Skeletal muscle tissue (tissue), 3 donors: ENCODE measurements at regions not wholly inside any gene's neighbourhood (a gene's known extent, or its start where the extent isn't known, plus 50 kb on each side); places are given as distances from the start of the nearest gene placed in this dataset.

Experiments used
- H3K27ac ChIP-seq: one replicate; pipeline ENCODE4 v1.7.0; 2013; ENCODE audit warnings: mild to moderate bottlenecking, low read depth, low read length, inconsistent platforms
- H3K27me3 ChIP-seq, 3 donors: one replicate each; pipeline ENCODE4 v1.7.0; 2013; ENCODE audit warnings: low read length in 3 of 3; ENCODE audit not compliant: control insufficient read depth in 3 of 3, insufficient read depth in 3 of 3
- H3K36me3 ChIP-seq, 3 donors: one replicate each; pipeline ENCODE4 v1.7.0; 2013; ENCODE audit warnings: low read length in 3 of 3; ENCODE audit not compliant: control insufficient read depth in 3 of 3, insufficient read depth in 3 of 3
- H3K4me1 ChIP-seq, 3 donors: one replicate each; pipeline ENCODE4 v1.7.0; 2013; ENCODE audit warnings: low read length in 3 of 3, mild to moderate bottlenecking in 3 of 3; ENCODE audit not compliant: control insufficient read depth in 3 of 3, insufficient read depth in 3 of 3
- H3K4me3 ChIP-seq, 3 donors: one replicate each; pipeline ENCODE4 v1.7.0; 2013; ENCODE audit warnings: low read length in 3 of 3
- H3K9ac ChIP-seq, 3 donors: one replicate each; pipeline ENCODE4 v1.7.0; 2013; ENCODE audit warnings: low read length in 3 of 3, mild to moderate bottlenecking in 3 of 3, moderate library complexity in 2 of 3, low read depth in 1 of 3
- H3K9me3 ChIP-seq, 3 donors: one replicate each; pipeline ENCODE4 v1.7.0; 2013; ENCODE audit warnings: low read length in 3 of 3; ENCODE audit not compliant: control insufficient read depth in 3 of 3
- donor health status: Osteomylitis.

- H3K36me3 ChIP-seq: no peaks in the 10 kb centered on the region
- H3K4me3 ChIP-seq: no peak overlapping the region
- no peak overlapping the region for H3K9ac ChIP-seq
- H3K4me1 ChIP-seq: no peaks in the 10 kb centered on the region
- H3K9me3 ChIP-seq: no peaks in the 10 kb centered on the region
- no peaks in the 10 kb centered on the region for H3K27me3 ChIP-seq
- no peak overlapping the region for H3K27ac ChIP-seq
These were observed 75.4 kb upstream of the SLC25A26 start for GRCh38 chr3:66145408-66145733.

GRCh38 chr3:66144568-66145407 is 76.0 kb upstream of the SLC25A26 start:
- Histone ChIP-seq H3K27ac (no peak overlapping the region), H3K36me3 (no peaks in the 10 kb centered on the region), H3K9ac (no peak overlapping the region), H3K4me1 (no peaks in the 10 kb centered on the region), H3K4me3 (no peak overlapping the region), H3K27me3 (no peaks in the 10 kb centered on the region), H3K9me3 (no peaks in the 10 kb centered on the region)

GRCh38 chr3:66142079-66142478 is 78.7 kb upstream of the SLC25A26 start:
- no peak overlapping the region for H3K4me3 ChIP-seq
- no peaks in the 10 kb centered on the region for H3K4me1 ChIP-seq
- H3K9ac ChIP-seq: no peak overlapping the region
- H3K27ac ChIP-seq: no peak overlapping the region
- no peaks in the 10 kb centered on the region for H3K36me3 ChIP-seq
- no peaks in the 10 kb centered on the region for H3K27me3 ChIP-seq
- H3K9me3 ChIP-seq: no peaks in the 10 kb centered on the region

- H3K9me3 ChIP-seq: no peaks in the 10 kb centered on the region
- H3K27ac ChIP-seq: no peak overlapping the region
These were observed 79.9 kb upstream of the SLC25A26 start for GRCh38 chr3:66140743-66141372.

GRCh38 chr3:66140106-66140505 is 80.7 kb upstream of the SLC25A26 start:
- H3K4me3 ChIP-seq: no peak overlapping the region
- H3K36me3 ChIP-seq: no peaks in the 10 kb centered on the region
- H3K27me3 ChIP-seq: no peaks in the 10 kb centered on the region
- no peaks in the 10 kb centered on the region for H3K9me3 ChIP-seq
- H3K27ac ChIP-seq: no peak overlapping the region
- H3K4me1 ChIP-seq: no peaks in the 10 kb centered on the region
- no peak overlapping the region for H3K9ac ChIP-seq

More at GRCh38 chr3:66140743-66141372, 79.9 kb upstream of the SLC25A26 start:
- H3K9ac ChIP-seq: no peak overlapping the region
- no peaks in the 10 kb centered on the region for H3K36me3 ChIP-seq
- no peaks in the 10 kb centered on the region for H3K27me3 ChIP-seq
- H3K4me3 ChIP-seq: no peak overlapping the region
- H3K4me1 ChIP-seq: no peaks in the 10 kb centered on the region

GRCh38 chr3:66139415-66139814 is 81.4 kb upstream of the SLC25A26 start:
- H3K27ac ChIP-seq: no peak overlapping the region
- H3K27me3 ChIP-seq: no peaks in the 10 kb centered on the region

GRCh38 chr3:66138336-66139313 is 82.2 kb upstream of the SLC25A26 start:
- Histone ChIP-seq H3K27ac (no peak overlapping the region), H3K4me3 (no peak overlapping the region), H3K4me1 (no peaks in the 10 kb centered on the region), H3K9ac (no peak overlapping the region), H3K9me3 (no peaks in the 10 kb centered on the region), H3K36me3 (no peaks in the 10 kb centered on the region), H3K27me3 (no peaks in the 10 kb centered on the region)

More at GRCh38 chr3:66139415-66139814, 81.4 kb upstream of the SLC25A26 start:
- H3K4me1 ChIP-seq: no peaks in the 10 kb centered on the region
- H3K36me3 ChIP-seq: no peaks in the 10 kb centered on the region
- H3K4me3 ChIP-seq: no peak overlapping the region
- no peaks in the 10 kb centered on the region for H3K9me3 ChIP-seq
- H3K9ac ChIP-seq: no peak overlapping the region

GRCh38 chr3:66136597-66136996 is 84.2 kb upstream of the SLC25A26 start:
- H3K4me3 ChIP-seq: no peak overlapping the region

GRCh38 chr3:66133853-66134445 is 86.9 kb upstream of the SLC25A26 start:
- H3K4me1 ChIP-seq: no peaks in the 10 kb centered on the region
- H3K4me3 ChIP-seq: no peak overlapping the region
- no peaks in the 10 kb centered on the region for H3K9me3 ChIP-seq
- no peak overlapping the region for H3K27ac ChIP-seq
- no peak overlapping the region for H3K9ac ChIP-seq
- H3K36me3 ChIP-seq: no peaks in the 10 kb centered on the region
- no peaks in the 10 kb centered on the region for H3K27me3 ChIP-seq

More at GRCh38 chr3:66136597-66136996, 84.2 kb upstream of the SLC25A26 start:
- no peak overlapping the region for H3K27ac ChIP-seq
- no peaks in the 10 kb centered on the region for H3K27me3 ChIP-seq
- no peaks in the 10 kb centered on the region for H3K9me3 ChIP-seq
- no peaks in the 10 kb centered on the region for H3K36me3 ChIP-seq
- no peaks in the 10 kb centered on the region for H3K4me1 ChIP-seq
- H3K9ac ChIP-seq: no peak overlapping the region
